ENCODE measurements at regions not wholly inside any gene's neighbourhood (a gene's known extent, or its start where the extent isn't known, plus 50 kb on each side); places are given as distances from the start of the nearest gene placed in this dataset.

DNA sequence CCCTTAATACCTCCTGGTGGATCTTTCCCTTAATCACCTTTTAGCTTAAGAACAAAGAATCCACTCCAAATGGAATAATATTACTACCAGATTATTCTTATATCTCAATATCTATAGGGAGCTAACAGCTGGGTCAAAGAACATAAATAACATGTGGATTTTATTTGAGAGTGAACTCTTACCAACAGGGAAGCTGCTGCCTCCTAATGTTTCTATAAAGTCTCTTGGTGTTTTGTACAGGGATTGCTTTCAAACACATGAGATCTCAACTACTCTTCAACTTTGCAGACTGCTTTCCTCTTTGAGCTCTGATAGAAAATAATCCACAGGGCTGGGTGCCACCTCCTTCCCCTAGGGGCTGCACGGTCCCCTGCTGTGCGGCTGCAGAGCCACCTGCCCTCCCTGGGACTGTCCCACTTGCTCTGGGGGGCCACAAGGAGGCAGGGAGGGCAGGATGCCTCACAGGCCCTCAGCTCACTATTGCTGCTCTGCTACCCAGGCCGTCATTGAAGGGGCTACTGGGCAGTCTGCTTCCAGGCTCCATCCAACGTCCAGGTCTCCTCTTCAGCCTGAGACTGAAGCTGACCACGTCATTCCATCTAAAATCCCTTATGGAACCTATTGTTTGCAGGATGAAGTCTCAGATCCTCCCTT, 191.2 kb downstream of the CXCL12 start:
- no peak overlapping the region for H3K27ac ChIP-seq (ENCODE audit: low read depth, low read length)
- H3K27me3 ChIP-seq (replicated peaks in 1 of 4; ENCODE audit: control insufficient read depth in 3 of 4, extremely low read depth in 1 of 4, insufficient read depth in 3 of 4, low read length in 3 of 4) = no peaks in the 10 kb centered on the region
- no peak overlapping the region for H3K4ac ChIP-seq (replicated peaks; ENCODE audit: insufficient read length, low read depth, low read length)
- no peak overlapping the region for H4K8ac ChIP-seq (ENCODE audit: extremely low read depth, insufficient read depth, low read length)
- ChIA-PET CTCF (ENCODE audit: partially characterized antibody) (interaction anchor here (0.9 to 1.1 kb wide), 4 partner anchors 9 to 118 kb away, joined by 3 read pairs; no protein-coding TSS in a partner anchor), POLR2A (ENCODE audit: partially characterized antibody) (no interaction called here)
- no peak overlapping the region for H4K5ac ChIP-seq (ENCODE audit: insufficient read length, low read depth, low read length)
- H3K79me2 ChIP-seq (ENCODE audit: control insufficient read depth in 1 of 2, insufficient read depth in 2 of 2, low read length in 2 of 2) = no peaks in the 10 kb centered on the region
- no peak overlapping the region for H3K4me2 ChIP-seq (ENCODE audit: insufficient read depth in 1 of 2, low read depth in 2 of 2, low read length in 2 of 2)
- H3K4me3 ChIP-seq (ENCODE audit: extremely low read depth in 1 of 4, insufficient read depth in 2 of 4, low read depth in 3 of 4, low read length in 4 of 4) = no peak overlapping the region
- FAIRE-seq (no peak), DNase-seq (ENCODE audit: low read depth in 1 of 2, low spot score in 2 of 2) (no peak)
- no peaks in the 10 kb centered on the region for H3K23me2 ChIP-seq (ENCODE audit: low read depth, low read length)
- H3K9ac ChIP-seq (replicated peaks in 1 of 4; ENCODE audit: extremely low read depth in 1 of 4, low read depth in 3 of 4, low read length in 3 of 4) = no peak overlapping the region
- no peaks in the 10 kb centered on the region for H4K20me1 ChIP-seq (replicated peaks in 1 of 2; ENCODE audit: control insufficient read depth in 1 of 2, insufficient read depth in 2 of 2, low read length in 2 of 2)
- H4K91ac ChIP-seq (replicated peaks; ENCODE audit: insufficient read length, low read length) = no peak overlapping the region
- no peak overlapping the region for H3K18ac ChIP-seq (ENCODE audit: extremely low read depth, low read length)
- no peak overlapping the region for H3K56ac ChIP-seq (replicated peaks; ENCODE audit: insufficient read length, low read depth, low read length)
- H3K36me3 ChIP-seq (ENCODE audit: control insufficient read depth in 2 of 4, insufficient read depth in 4 of 4, low read length in 3 of 4) = no peaks in the 10 kb centered on the region
- no peak overlapping the region for H2AFZ ChIP-seq (ENCODE audit: low read length)
- no peak overlapping the region for H3K23ac ChIP-seq (ENCODE audit: insufficient read length)
- H2BK120ac ChIP-seq (replicated peaks; ENCODE audit: low read depth, low read length) = no peak overlapping the region
- no peak overlapping the region for H2BK12ac ChIP-seq (ENCODE audit: low read depth, low read length)
- no peak overlapping the region for H2BK20ac ChIP-seq (ENCODE audit: low read length)
- no peaks in the 10 kb centered on the region for H3K79me1 ChIP-seq (ENCODE audit: low read depth, low read length)
- H2AK5ac ChIP-seq (ENCODE audit: low read depth, low read length) = no peak overlapping the region
- no peak overlapping the region for H2BK15ac ChIP-seq (ENCODE audit: low read length)
- H2BK5ac ChIP-seq (ENCODE audit: low read depth, low read length) = no peak overlapping the region
- H3K4me1 ChIP-seq (replicated peaks in 1 of 4; ENCODE audit: control insufficient read depth in 3 of 4, insufficient read depth in 4 of 4, low read length in 3 of 4) = no peaks in the 10 kb centered on the region
- H3K14ac ChIP-seq (ENCODE audit: insufficient read length) = no peak overlapping the region
- WGBS, 2 experiments (ENCODE audit: extremely low coverage in 1 of 2, insufficient coverage in 1 of 2, insufficient read length in 1 of 2, insufficient replicate concordance in 2 of 2, low coverage in 1 of 2, low lambda C conversion rate in 2 of 2, missing lambda C conversion rate in 1 of 2) = 95% methylated on average over 4 of the region's 5 CpGs; no CpG with 5 or more reads in 1 of the 2 experiments
- no peaks in the 10 kb centered on the region for H3K9me3 ChIP-seq (ENCODE audit: insufficient read depth in 2 of 2, low read depth in 1 of 2, low read length in 1 of 2)
- no peak for TF ChIP-seq CTBP2 (IDR thresholded peaks at IDR 0.05; ENCODE audit: borderline replicate concordance, insufficient read depth, insufficient read length, low read length)
- no peak for TF ChIP-seq RNF2 (IDR thresholded peaks at IDR 0.05; ENCODE audit: borderline replicate concordance, low read depth, low read length, missing control alignments, poor library complexity, severe bottlenecking)
- no peak for TF ChIP-seq ASH2L (IDR thresholded peaks at IDR 0.05; ENCODE audit: low read length)
- TF ChIP-seq EZH2 (IDR thresholded peaks at IDR 0.05; ENCODE audit: low read depth, low read length, severe bottlenecking) = no peak
- no peak for TF ChIP-seq SP4 (IDR thresholded peaks at IDR 0.05; ENCODE audit: low read length)
- TF ChIP-seq KDM1A (IDR thresholded peaks at IDR 0.05; ENCODE audit: borderline replicate concordance, low read length) = no peak
- TF ChIP-seq, protein P1, sequence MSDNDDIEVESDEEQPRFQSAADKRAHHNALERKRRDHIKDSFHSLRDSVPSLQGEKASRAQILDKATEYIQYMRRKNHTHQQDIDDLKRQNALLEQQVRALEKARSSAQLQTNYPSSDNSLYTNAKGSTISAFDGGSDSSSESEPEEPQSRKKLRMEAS (IDR thresholded peaks at IDR 0.05) = no peak
- TF ChIP-seq, protein P2, sequence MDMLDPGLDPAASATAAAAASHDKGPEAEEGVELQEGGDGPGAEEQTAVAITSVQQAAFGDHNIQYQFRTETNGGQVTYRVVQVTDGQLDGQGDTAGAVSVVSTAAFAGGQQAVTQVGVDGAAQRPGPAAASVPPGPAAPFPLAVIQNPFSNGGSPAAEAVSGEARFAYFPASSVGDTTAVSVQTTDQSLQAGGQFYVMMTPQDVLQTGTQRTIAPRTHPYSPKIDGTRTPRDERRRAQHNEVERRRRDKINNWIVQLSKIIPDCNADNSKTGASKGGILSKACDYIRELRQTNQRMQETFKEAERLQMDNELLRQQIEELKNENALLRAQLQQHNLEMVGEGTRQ (IDR thresholded peaks at IDR 0.05; ENCODE audit: low read length) = no peak
- TF ChIP-seq TEAD4 (IDR thresholded peaks at IDR 0.05; ENCODE audit: low read depth, low read length) = no peak
- TF ChIP-seq EGR1 (IDR thresholded peaks at IDR 0.05; ENCODE audit: borderline replicate concordance, low read depth, low read length) = no peak
- TF ChIP-seq SIN3A (conservative IDR thresholded peaks at IDR 0.05 in 1 of 2, IDR thresholded peaks at IDR 0.05 in 1 of 2; ENCODE audit: low read depth in 1 of 2, low read length in 2 of 2) = no peak
- no peak for TF ChIP-seq JUND (IDR thresholded peaks at IDR 0.05; ENCODE audit: low read length)

All from H1 (cell line).